ENCODE measurements at regions not wholly inside any gene's neighbourhood (a gene's known extent, or its start where the extent isn't known, plus 50 kb on each side); places are given as distances from the start of the nearest gene placed in this dataset.

DNA sequence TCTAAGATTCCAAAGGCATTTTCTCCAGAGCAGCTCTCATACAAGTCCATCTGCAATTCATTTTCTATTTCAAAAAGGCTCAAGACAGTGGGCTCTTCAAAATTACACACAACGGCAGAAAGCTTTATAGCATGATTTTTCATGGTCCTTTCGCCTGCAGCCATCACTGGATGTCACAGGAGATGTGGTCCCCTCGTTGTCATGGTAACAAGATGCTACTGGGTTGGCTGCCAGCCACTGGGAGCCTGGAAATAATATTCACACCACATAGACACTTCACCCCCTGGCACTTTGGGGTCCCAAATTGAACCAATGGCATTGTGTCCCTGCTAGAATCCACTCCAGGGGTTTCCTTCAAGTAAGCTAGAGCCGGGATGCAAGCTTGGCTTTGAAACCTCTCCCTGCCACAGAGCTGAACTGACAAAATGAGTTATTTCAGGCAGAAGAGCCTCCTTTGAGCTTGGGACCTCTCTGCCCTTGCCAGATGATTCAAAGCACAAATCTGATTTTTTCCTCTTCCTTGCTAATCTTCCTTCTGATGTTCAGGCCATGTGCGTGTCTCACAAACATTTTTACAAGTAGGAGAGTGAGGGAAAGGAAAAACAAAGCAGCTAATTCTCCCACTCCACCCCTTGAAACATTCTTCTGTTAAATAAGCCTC, 512.6 kb upstream of the ADAMTS9 start:
- no peak for DNase-seq (ENCODE audit: low read depth in 1 of 2, low spot score in 1 of 2)
- no peaks in the 10 kb centered on the region for H3K27me3 ChIP-seq (ENCODE audit: insufficient read depth, poor library complexity, severe bottlenecking)
- TF ChIP-seq POLR2AphosphoS5 (IDR thresholded peaks at IDR 0.05; ENCODE audit: low read depth), result no peak
- no peak for TF ChIP-seq GABPA (IDR thresholded peaks at IDR 0.05; ENCODE audit: low read depth)
- TF ChIP-seq, protein P1, sequence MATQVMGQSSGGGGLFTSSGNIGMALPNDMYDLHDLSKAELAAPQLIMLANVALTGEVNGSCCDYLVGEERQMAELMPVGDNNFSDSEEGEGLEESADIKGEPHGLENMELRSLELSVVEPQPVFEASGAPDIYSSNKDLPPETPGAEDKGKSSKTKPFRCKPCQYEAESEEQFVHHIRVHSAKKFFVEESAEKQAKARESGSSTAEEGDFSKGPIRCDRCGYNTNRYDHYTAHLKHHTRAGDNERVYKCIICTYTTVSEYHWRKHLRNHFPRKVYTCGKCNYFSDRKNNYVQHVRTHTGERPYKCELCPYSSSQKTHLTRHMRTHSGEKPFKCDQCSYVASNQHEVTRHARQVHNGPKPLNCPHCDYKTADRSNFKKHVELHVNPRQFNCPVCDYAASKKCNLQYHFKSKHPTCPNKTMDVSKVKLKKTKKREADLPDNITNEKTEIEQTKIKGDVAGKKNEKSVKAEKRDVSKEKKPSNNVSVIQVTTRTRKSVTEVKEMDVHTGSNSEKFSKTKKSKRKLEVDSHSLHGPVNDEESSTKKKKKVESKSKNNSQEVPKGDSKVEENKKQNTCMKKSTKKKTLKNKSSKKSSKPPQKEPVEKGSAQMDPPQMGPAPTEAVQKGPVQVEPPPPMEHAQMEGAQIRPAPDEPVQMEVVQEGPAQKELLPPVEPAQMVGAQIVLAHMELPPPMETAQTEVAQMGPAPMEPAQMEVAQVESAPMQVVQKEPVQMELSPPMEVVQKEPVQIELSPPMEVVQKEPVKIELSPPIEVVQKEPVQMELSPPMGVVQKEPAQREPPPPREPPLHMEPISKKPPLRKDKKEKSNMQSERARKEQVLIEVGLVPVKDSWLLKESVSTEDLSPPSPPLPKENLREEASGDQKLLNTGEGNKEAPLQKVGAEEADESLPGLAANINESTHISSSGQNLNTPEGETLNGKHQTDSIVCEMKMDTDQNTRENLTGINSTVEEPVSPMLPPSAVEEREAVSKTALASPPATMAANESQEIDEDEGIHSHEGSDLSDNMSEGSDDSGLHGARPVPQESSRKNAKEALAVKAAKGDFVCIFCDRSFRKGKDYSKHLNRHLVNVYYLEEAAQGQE (IDR thresholded peaks at IDR 0.05; ENCODE audit: insufficient replicate concordance, low read depth), result no peak
- no peak for TF ChIP-seq SPI1 (IDR thresholded peaks at IDR 0.05; ENCODE audit: borderline replicate concordance, low read depth)
- TF ChIP-seq, protein P2, sequence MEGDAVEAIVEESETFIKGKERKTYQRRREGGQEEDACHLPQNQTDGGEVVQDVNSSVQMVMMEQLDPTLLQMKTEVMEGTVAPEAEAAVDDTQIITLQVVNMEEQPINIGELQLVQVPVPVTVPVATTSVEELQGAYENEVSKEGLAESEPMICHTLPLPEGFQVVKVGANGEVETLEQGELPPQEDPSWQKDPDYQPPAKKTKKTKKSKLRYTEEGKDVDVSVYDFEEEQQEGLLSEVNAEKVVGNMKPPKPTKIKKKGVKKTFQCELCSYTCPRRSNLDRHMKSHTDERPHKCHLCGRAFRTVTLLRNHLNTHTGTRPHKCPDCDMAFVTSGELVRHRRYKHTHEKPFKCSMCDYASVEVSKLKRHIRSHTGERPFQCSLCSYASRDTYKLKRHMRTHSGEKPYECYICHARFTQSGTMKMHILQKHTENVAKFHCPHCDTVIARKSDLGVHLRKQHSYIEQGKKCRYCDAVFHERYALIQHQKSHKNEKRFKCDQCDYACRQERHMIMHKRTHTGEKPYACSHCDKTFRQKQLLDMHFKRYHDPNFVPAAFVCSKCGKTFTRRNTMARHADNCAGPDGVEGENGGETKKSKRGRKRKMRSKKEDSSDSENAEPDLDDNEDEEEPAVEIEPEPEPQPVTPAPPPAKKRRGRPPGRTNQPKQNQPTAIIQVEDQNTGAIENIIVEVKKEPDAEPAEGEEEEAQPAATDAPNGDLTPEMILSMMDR (IDR thresholded peaks at IDR 0.05; ENCODE audit: insufficient read depth, low read length), result no peak
- no peak overlapping the region for H3K27ac ChIP-seq (replicated peaks)
- no peak overlapping the region for H3K4me3 ChIP-seq (replicated peaks; ENCODE audit: insufficient read depth, low read length)

DNA sequence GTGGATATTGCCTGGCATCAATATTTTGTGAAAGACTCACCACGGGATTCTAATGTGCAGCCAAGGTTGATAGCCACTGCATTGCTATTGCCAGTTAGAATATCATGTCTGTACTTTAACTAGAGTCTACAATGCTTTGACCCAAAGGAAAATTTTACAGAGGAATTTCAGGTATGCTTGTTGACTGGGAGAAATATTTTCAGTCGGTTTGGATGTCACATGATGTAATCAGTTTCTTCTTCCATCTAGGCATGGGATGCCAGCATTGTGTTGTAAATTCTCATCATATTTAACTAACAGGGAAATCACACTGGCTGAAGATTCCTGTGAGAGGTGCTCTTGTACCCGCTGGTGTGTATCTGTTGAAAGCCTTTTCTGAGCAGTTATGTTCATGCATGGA, 508.9 kb upstream of the ADAMTS9 start:
- TF ChIP-seq POLR2AphosphoS5 (IDR thresholded peaks at IDR 0.05; ENCODE audit: low read depth) (no peak), SPI1 (IDR thresholded peaks at IDR 0.05; ENCODE audit: borderline replicate concordance, low read depth) (no peak), GABPA (IDR thresholded peaks at IDR 0.05; ENCODE audit: low read depth) (no peak)
- TF ChIP-seq, protein P1 (IDR thresholded peaks at IDR 0.05; ENCODE audit: insufficient replicate concordance, low read depth), result no peak
- TF ChIP-seq, protein P2 (IDR thresholded peaks at IDR 0.05; ENCODE audit: insufficient read depth, low read length), result no peak
- Histone ChIP-seq H3K27me3 (ENCODE audit: insufficient read depth, poor library complexity, severe bottlenecking) (no peaks in the 10 kb centered on the region), H3K27ac (replicated peaks) (no peak overlapping the region), H3K4me3 (replicated peaks; ENCODE audit: insufficient read depth, low read length) (no peak overlapping the region)
- DNase-seq (ENCODE audit: low read depth in 1 of 2, low spot score in 1 of 2), result no peak

DNA sequence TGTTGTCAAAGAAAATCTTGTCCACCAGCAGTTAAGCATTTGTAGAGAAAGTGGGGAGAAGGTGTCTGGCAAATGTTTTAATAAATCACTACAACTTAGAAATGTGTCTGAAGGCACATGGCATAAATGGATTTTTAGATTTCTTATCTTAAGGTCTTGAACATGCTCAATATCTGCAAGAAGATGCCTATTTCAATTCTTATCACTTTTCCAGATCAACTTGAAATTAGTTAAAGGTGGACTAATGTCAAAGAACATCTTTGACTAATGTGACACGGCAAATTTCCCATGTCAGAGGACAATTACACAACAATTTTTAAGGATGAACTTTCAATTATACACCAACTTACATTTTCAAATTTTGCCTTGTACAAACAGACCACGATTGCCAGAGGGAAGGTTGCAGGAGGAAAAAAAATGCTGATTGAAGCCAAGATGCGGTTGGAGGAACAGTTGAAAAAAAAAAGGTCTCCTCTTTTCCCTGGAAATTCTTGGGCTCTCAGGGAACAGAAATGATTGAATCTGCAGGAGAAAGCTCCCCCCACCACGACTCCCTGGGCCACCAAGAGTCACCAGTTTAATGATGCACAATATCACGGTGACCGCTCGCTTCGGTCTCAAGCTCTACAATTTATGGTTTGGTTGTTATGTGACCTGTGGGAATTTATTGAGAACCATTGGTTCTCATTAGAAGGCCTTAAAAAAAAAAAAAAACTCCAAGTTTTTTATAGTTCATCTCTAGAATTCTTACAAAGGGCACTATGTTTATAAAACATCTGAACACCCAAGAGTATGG, 507.6 kb upstream of the ADAMTS9 start:
- Histone ChIP-seq H3K27ac (replicated peaks) (no peak overlapping the region), H3K27me3 (ENCODE audit: insufficient read depth, poor library complexity, severe bottlenecking) (no peaks in the 10 kb centered on the region), H3K4me3 (replicated peaks; ENCODE audit: insufficient read depth, low read length) (no peak overlapping the region)
- no peak for TF ChIP-seq GABPA (IDR thresholded peaks at IDR 0.05; ENCODE audit: low read depth)
- no peak for TF ChIP-seq POLR2AphosphoS5 (IDR thresholded peaks at IDR 0.05; ENCODE audit: low read depth)
- TF ChIP-seq, protein P2 (IDR thresholded peaks at IDR 0.05; ENCODE audit: insufficient read depth, low read length), result no peak
- TF ChIP-seq SPI1 (IDR thresholded peaks at IDR 0.05; ENCODE audit: borderline replicate concordance, low read depth), result no peak
- TF ChIP-seq, protein P1 (IDR thresholded peaks at IDR 0.05; ENCODE audit: insufficient replicate concordance, low read depth), result no peak
- no peak for DNase-seq (ENCODE audit: low read depth in 1 of 2, low spot score in 1 of 2)

Measured in HL-60 (cell line).